ENCODE measurements at regions not wholly inside any gene's neighbourhood (a gene's known extent, or its start where the extent isn't known, plus 50 kb on each side); places are given as distances from the start of the nearest gene placed in this dataset.
"Not testable (repeated sequence)": the region's sequence is repeated elsewhere in the genome, so short reads cannot be mapped to it uniquely, and the experiment has no call there.

DNA sequence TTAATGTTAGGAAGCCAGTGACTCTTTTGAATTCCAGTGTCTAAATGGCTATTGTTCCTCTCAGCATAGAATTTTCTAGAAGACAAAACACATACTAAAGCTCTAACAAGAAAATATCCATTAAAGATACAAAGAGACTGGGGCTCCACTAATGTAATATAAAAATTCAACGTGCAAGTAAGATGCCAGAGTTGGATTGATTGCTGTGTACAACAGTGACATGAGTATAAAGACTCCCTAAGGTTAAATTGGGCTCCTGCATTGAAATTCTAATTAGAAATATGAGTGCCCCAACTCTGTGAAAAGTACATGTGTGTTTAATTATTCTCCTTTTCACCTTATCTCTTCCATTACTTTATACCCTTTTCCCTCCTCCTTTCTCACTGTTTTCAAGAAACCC is 253.6 kb upstream of the G2E3 start:
- no peak for DNase-seq (ENCODE audit: low spot score)

DNA sequence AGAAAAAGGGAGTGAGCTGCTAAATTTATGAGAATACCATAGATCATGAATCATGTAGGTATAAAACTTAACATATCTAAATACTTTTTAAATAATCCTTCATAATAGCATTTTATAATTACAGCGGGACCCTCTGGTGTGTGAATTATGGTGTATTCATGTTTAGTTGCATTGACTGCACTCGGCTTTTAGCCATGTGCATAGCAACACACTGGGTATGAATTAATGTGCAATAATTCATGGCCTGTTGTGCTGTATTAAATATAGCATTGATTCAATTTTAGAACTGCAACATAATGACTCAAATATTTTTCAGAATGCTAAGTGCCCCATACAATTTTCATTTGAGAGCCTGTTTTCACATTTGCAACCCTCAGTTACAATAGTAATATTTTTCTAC is 249.6 kb upstream of the G2E3 start:
- DNase-seq (ENCODE audit: low spot score) = no peak

DNA sequence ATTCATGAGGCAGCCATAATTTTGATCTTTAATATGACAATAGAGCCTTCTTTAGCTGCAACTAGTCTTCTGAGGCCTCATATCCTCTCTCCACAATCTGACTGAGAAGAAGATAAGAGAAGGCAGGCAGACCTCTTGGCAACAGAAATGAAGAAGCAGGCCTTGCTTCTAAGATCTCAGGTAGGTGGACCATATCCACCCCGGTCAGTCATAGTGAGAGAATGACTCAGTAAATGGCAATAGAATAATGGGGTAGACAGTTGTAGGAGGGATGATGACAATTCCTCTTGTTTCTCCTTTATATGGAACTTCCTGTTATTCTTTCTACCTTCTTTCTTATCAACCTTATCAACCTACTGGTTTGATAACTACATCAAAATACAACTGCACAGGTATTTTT is 246.7 kb upstream of the G2E3 start:
- DNase-seq (ENCODE audit: low spot score) = no peak

GRCh38 chr14:30317729-30318128 is 241.2 kb upstream of the G2E3 start:
- no peak for DNase-seq (ENCODE audit: low spot score)

DNA sequence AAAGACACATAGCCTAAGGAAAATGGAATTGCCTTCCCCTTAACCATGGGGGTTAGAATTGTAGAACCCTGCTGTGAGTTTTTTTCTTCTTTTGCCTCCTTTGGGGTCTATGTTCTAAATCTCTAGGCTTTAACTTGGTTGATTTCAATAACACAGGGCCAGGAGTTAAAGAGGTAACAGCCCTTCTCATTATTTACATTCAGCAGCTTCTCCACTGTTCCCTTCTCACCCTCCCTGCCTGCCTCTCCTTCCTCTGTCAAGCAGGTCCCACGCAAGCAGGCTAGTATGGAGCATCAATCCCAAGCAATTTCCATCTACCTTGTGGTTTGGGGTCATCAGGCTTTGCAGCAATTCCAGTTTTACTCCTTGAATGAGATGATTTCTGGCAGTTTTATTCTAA is 236.1 kb upstream of the G2E3 start:
- no peak for DNase-seq (ENCODE audit: low spot score)

GRCh38 chr14:30330033-30330432 is 228.9 kb upstream of the G2E3 start:
- DNase-seq (ENCODE audit: low spot score) = no peak

- peak; percentile 6 for DNase-seq (ENCODE audit: low spot score)
These were observed 228.5 kb upstream of the G2E3 start for GRCh38 chr14:30330445-30330844.

DNA sequence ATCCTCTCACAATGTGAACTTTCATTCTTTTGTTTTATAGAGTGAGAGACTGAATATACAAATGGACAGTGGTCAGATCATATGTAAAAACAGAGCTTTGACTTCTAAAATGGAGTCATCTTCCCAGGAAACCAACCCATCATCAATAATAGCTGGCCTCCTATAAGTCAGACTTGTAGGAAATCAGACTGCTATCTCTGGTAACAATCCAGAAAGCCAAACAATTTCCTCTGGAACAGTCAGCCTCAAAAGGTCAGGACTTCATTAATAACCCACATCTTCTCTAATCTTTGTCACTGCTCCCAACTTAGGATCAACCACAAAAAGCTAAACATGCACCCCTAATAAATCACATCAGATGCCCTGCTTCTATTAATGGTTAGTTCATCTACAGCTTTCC is 227.9 kb upstream of the G2E3 start:
- DNase-seq (ENCODE audit: low spot score) = no peak

GRCh38 chr14:30332374-30332773 is 226.6 kb upstream of the G2E3 start:
- no peak for DNase-seq (ENCODE audit: low spot score)

DNA sequence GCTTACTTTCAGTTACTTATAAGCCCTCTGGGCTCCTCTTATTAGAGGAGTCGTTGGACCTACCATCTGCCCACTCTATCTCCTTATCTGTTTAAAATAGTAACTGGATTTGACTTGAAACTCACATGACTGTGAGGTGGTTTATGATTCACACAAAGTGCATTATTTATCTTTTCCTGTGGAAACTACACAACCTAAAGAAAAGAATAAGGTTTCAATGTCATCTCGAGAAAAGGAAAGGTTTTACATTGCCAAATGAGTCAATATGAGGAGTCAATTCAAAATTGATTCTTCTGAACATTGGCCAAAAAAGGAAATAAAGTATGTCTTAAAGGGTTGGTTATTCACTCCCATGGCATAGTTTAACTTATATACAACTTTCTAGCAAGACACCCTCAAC is 225.0 kb upstream of the G2E3 start:
- DNase-seq (ENCODE audit: low spot score) = no peak

GRCh38 chr14:30337456-30337855 is 221.5 kb upstream of the G2E3 start:
- no peak for DNase-seq (ENCODE audit: low spot score)

GRCh38 chr14:30339311-30339901 is 219.6 kb upstream of the G2E3 start:
- no peak for DNase-seq (ENCODE audit: low spot score)

DNA sequence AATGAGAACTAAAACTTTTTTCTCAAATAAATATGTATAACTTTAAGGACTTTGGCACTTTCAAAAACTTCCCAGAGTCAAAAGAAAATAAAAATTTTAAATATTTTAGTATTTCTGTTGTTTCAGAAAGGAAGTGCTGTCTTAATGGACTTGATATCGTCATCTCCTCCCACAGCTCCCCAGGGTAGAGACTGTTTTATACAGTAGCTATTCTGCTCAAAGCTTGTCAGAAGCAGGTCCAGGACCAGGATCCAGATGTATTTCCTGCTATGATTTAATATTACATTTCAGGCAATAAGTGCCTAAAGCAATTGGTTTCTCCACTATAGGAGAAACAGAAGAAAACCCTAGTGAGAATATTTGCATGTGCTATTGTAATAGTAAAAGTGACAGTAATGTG is 218.5 kb upstream of the G2E3 start:
- DNase-seq (ENCODE audit: low spot score) = no peak

GRCh38 chr14:30345511-30345910 is 213.4 kb upstream of the G2E3 start:
- no peak for DNase-seq (ENCODE audit: low spot score)

DNA sequence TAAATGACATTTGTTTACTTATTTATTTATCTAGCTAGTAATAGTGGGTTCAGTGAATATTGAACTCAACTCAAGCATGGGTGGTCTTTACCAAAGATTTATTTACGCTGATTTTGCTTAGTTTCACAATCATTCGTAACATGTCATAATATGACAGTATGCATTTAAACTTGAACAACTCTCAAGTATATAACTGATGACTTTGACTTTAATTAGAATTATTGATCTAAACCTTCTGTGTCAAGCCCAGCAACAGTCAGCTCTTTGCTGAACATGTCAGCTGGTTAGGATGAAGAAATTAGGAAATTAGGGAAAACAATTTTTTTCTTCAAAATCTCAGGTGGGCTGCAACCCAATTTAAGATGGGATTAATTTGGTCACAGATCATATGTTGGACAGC is 210.5 kb upstream of the G2E3 start:
- no peak for DNase-seq (ENCODE audit: low spot score)

DNA sequence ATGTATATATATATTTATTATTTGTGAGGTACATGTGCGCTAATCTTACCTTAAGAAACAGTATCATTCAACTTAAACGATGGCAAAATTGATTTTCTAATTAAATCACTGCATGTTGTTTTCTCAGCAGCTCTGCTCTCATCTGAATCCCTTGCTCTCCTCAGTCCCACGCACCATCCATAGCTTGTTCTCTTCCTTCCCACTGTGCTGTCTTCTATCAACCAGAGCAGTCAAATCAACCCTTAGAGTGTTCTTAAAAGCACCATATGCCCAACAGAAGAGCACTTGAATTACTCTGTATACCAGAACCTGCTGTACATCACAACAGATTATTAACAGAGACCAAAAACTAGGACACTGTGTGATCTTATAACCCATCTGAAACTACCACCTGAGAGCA is 209.4 kb upstream of the G2E3 start:
- DNase-seq (ENCODE audit: low spot score) = no peak

DNA sequence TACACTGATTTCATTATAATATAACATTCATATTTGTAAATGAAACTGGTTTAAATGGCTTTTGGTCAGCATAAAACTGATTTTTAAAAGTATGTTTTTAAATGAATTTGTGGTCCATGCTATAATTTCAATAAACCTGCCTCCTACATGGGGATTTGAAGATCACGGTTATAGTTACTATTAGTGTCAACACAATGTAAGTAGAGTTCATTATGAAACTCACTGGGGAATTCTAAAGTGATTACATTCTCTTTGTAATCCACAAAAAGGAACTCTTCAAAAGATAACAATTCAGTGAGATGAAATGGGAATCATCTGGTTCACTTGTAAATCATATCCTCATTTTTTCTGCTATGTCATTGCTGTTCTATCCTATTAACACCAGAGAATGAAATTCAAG is 204.5 kb upstream of the G2E3 start:
- no peak for DNase-seq (ENCODE audit: low spot score)

- no peak for DNase-seq (ENCODE audit: low spot score)
These were observed 203.5 kb upstream of the G2E3 start for GRCh38 chr14:30355431-30355913.

GRCh38 chr14:30356438-30357202 is 202.3 kb upstream of the G2E3 start:
- no peak for DNase-seq (ENCODE audit: low spot score)

DNA sequence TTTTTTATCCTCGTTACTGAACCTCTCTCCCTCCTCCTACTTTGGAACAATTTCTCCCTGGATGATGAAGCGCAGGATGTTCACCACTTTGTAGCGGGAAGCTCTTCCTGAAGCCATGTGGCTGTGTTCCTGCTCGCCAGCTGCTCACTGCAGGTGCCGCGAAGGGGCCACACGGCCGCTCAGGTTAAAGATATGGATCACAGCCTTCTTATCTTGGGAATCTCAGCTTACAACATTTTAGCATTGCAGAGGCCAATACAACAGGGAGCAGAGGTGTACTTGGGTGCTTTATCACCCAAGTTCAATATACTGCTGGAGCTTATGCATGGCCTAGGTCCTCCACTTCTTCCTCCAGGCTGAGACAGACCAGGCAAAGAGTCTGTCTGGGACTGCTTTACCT is 201.2 kb upstream of the G2E3 start:
- no peak for DNase-seq (ENCODE audit: low spot score)

DNA sequence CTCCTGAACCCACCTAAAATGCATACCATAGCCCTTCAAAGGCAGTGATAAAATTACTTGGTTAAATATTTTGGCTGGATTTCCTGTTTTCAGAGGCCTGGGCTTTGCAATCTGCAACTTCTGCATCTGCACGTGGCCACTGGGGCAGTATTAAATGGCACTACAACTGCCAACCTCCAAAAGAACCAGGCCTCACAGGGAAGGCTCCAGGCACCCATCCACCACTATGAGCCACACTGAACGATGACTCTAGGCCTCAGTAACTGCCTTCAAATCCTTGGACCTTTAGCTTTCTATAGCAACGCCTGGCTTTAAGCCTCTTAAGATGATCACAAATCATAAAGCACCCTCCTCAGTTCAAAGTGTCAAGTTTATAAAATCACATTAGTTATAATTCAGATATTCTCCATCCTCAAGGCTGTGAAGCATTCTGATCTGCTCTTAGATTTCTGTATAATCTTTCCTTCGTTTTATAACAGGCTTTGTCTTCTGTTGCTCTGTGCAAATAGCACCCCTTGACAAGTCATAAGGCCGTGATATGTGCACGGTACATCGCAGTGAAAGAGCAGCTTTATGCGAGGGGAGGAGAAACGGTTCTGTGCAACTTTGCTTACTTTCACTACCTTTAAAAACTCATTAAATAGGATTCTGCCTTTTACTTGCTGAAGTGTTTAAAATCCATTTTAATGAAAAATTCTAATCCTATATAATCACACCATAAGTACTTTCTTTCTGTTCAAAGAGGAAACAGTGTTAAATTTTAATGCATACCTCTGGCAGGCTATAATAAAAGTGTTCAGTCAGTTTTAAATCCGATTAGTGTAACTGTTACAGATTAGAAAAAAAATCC is 196.4 kb upstream of the G2E3 start:
- no peak for DNase-seq (ENCODE audit: low spot score)

DNA sequence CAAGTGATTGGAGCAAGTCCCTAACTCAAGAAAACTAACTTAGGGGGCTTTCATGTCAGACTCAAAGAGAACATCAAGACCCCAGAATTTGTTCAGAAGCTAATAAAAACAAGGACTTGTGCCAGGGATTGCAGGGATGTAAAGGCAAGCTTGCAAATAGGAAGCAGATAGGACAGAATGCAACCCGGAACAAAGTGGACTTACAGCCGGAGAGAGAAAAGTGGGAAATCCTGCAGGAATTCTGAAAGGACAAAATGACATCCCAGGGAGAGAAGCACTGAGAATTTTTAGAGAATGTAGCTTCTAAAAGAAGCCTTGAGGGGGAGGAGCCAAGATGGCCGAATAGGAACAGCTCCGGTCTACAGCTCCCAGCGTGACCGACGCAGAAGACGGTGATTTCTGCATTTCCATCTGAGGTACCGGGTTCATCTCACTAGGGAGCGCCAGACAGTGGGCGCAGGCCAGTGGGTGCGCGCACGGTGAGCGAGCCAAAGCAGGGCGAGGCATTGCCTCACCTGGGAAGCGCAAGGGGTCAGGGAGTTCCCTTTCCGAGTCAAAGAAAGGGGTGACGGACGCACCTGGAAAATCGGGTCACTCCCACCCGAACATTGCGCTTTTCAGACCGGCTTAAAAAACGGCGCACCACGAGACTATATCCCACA is 195.6 kb upstream of the G2E3 start:
- DNase-seq (ENCODE audit: low spot score) = not testable (repeated sequence)

All from hematopoietic multipotent progenitor cell treated with erythropoietin and hydrocortisone succinate and interleukin-3 and kit ligand, for 17 days (in vitro differentiated cells).